ENCODE measurements at regions not wholly inside any gene's neighbourhood (a gene's known extent, or its start where the extent isn't known, plus 50 kb on each side); places are given as distances from the start of the nearest gene placed in this dataset.

DNA sequence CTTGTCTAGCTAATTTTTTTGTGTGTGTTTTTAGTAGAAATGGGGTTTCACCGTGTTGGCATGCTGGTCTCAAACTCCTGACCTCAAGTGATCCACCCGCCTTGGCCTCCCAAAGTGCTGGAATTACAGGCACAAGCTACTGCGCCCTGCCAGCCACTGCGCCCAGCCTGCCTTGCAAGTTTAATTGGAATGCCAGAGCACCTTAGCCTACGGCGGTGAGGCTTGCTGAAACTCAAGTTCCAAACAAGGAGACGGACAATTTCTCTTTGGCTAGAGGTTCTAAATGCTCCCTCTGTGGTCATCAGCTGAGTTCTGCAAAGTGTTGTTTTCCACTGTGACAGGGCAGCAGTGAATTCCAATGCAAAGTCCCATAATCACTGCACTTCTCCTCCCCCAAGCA, 583.4 kb downstream of the KCNJ3 start:
- Histone ChIP-seq H3K79me2 (ENCODE audit: insufficient read depth) (no peaks in the 10 kb centered on the region), H3K27me3 (ENCODE audit: insufficient read depth) (no peaks in the 10 kb centered on the region), H3K27ac (ENCODE audit: low read depth in 2 of 2, low read length in 1 of 2) (no peak overlapping the region), H3K4me2 (no peak overlapping the region), H2AFZ (ENCODE audit: low read depth) (no peak overlapping the region), H3F3A (replicated peaks; ENCODE audit: insufficient read depth) (no peaks in the 10 kb centered on the region), H4K20me1 (ENCODE audit: insufficient read depth) (no peaks in the 10 kb centered on the region), H3K9me3 (no peaks in the 10 kb centered on the region), H3K4me3 (ENCODE audit: low read depth in 2 of 2, low read length in 1 of 2) (no peak overlapping the region), H3K9ac (no peak overlapping the region), H3K4me1 (ENCODE audit: control insufficient read depth in 1 of 2, insufficient read depth in 2 of 2, low read depth in 1 of 2, low read length in 1 of 2) (no peaks in the 10 kb centered on the region), H3K9me2 (no peaks in the 10 kb centered on the region), H3K36me3 (replicated peaks in 1 of 2; ENCODE audit: control insufficient read depth in 1 of 2, insufficient read depth in 2 of 2, low read length in 1 of 2) (no peaks in the 10 kb centered on the region)
- POLR2A ChIA-PET, result no interaction called here
- TF ChIP-seq MXI1 (IDR thresholded peaks at IDR 0.05; ENCODE audit: low read depth, low read length), result no peak
- no peak for TF ChIP-seq NRF1 (IDR thresholded peaks at IDR 0.05; ENCODE audit: low read depth, low read length)
- TF ChIP-seq TEAD4 (IDR thresholded peaks at IDR 0.05; ENCODE audit: borderline replicate concordance, insufficient read depth), result no peak
- TF ChIP-seq SMC3 (IDR thresholded peaks at IDR 0.05; ENCODE audit: low read depth, low read length), result no peak
- no peak for TF ChIP-seq SIN3A (IDR thresholded peaks at IDR 0.05; ENCODE audit: borderline replicate concordance, low read depth, low read length)
- no peak for TF ChIP-seq GABPA (IDR thresholded peaks at IDR 0.05; ENCODE audit: low read depth)
- TF ChIP-seq YY1 (IDR thresholded peaks at IDR 0.05; ENCODE audit: low read depth), result no peak
- no peak for TF ChIP-seq RCOR1 (IDR thresholded peaks at IDR 0.05; ENCODE audit: low read length)
- no peak for TF ChIP-seq RFX5 (IDR thresholded peaks at IDR 0.05; ENCODE audit: low read length)
- no peak for TF ChIP-seq FOXJ3 (CRISPR knock-in tag; IDR thresholded peaks at IDR 0.05)
- TF ChIP-seq, protein P1, sequence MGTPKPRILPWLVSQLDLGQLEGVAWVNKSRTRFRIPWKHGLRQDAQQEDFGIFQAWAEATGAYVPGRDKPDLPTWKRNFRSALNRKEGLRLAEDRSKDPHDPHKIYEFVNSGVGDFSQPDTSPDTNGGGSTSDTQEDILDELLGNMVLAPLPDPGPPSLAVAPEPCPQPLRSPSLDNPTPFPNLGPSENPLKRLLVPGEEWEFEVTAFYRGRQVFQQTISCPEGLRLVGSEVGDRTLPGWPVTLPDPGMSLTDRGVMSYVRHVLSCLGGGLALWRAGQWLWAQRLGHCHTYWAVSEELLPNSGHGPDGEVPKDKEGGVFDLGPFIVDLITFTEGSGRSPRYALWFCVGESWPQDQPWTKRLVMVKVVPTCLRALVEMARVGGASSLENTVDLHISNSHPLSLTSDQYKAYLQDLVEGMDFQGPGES (IDR thresholded peaks at IDR 0.05; ENCODE audit: low read depth, low read length), result no peak
- no peak for TF ChIP-seq TCF12 (IDR thresholded peaks at IDR 0.05)
- TF ChIP-seq POLR2AphosphoS5 (IDR thresholded peaks at IDR 0.05; ENCODE audit: low read depth, low read length), result no peak
- no peak for TF ChIP-seq RAD21 (IDR thresholded peaks at IDR 0.05; ENCODE audit: low read length)
- TF ChIP-seq, protein P2, sequence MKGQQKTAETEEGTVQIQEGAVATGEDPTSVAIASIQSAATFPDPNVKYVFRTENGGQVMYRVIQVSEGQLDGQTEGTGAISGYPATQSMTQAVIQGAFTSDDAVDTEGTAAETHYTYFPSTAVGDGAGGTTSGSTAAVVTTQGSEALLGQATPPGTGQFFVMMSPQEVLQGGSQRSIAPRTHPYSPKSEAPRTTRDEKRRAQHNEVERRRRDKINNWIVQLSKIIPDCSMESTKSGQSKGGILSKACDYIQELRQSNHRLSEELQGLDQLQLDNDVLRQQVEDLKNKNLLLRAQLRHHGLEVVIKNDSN (IDR thresholded peaks at IDR 0.05; ENCODE audit: borderline replicate concordance, low read depth), result no peak
- TF ChIP-seq FOSL2 (IDR thresholded peaks at IDR 0.05; ENCODE audit: borderline replicate concordance, low read depth), result no peak
- TF ChIP-seq TAF1 (IDR thresholded peaks at IDR 0.05; ENCODE audit: borderline replicate concordance, low read depth, low read length), result no peak
- CTCF ChIA-PET, result no interaction called here
- 11% methylated on average over 7 of the region's 7 CpGs for WGBS (ENCODE audit: low lambda C conversion rate)
- no peak for DNase-seq

DNA sequence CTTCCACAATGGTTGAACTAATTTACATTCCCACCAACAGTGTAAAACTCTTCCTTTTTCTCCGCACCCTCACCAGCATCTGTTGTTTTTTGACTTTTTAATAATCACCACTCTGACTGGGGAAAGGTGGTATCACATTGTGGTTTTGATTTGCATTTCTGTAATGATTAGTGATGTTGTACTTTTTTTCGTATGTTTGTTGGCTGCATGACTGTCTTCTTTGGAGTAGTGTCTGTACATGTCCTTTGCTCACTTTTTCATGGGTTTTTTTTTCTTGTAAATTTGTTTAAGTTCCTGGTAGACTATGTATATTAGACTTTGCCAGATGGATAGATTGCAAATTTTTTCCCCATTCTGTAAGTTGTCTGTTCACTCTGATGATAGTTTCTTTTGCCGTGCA, 574.8 kb downstream of the KCNJ3 start:
- no peaks in the 10 kb centered on the region for H4K20me1 ChIP-seq (ENCODE audit: insufficient read depth)
- H3K4me3 ChIP-seq (ENCODE audit: low read depth in 2 of 2, low read length in 1 of 2), result no peak overlapping the region
- 31% methylated on average over 3 of the region's 3 CpGs for WGBS (ENCODE audit: low lambda C conversion rate)
- TF ChIP-seq, protein P3, sequence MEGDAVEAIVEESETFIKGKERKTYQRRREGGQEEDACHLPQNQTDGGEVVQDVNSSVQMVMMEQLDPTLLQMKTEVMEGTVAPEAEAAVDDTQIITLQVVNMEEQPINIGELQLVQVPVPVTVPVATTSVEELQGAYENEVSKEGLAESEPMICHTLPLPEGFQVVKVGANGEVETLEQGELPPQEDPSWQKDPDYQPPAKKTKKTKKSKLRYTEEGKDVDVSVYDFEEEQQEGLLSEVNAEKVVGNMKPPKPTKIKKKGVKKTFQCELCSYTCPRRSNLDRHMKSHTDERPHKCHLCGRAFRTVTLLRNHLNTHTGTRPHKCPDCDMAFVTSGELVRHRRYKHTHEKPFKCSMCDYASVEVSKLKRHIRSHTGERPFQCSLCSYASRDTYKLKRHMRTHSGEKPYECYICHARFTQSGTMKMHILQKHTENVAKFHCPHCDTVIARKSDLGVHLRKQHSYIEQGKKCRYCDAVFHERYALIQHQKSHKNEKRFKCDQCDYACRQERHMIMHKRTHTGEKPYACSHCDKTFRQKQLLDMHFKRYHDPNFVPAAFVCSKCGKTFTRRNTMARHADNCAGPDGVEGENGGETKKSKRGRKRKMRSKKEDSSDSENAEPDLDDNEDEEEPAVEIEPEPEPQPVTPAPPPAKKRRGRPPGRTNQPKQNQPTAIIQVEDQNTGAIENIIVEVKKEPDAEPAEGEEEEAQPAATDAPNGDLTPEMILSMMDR (IDR thresholded peaks at IDR 0.05), result no peak
- TF ChIP-seq RFX5 (IDR thresholded peaks at IDR 0.05; ENCODE audit: low read length) (no peak), TCF12 (IDR thresholded peaks at IDR 0.05) (no peak), FOXM1 (IDR thresholded peaks at IDR 0.05; ENCODE audit: low read depth) (no peak), RCOR1 (IDR thresholded peaks at IDR 0.05; ENCODE audit: low read length) (no peak), EZH2phosphoT487 (IDR thresholded peaks at IDR 0.05; ENCODE audit: borderline replicate concordance, low read depth) (no peak), SMC3 (IDR thresholded peaks at IDR 0.05; ENCODE audit: low read depth, low read length) (no peak), NFIC (IDR thresholded peaks at IDR 0.05; ENCODE audit: borderline replicate concordance) (no peak), ELF1 (IDR thresholded peaks at IDR 0.05) (no peak)
- H3K4me1 ChIP-seq (ENCODE audit: control insufficient read depth in 1 of 2, insufficient read depth in 2 of 2, low read depth in 1 of 2, low read length in 1 of 2), result no peaks in the 10 kb centered on the region
- no peaks in the 10 kb centered on the region for H3K9me3 ChIP-seq
- ChIA-PET POLR2A (no interaction called here), CTCF (no interaction called here)
- H3K9me2 ChIP-seq, result no peaks in the 10 kb centered on the region
- no peaks in the 10 kb centered on the region for H3K79me2 ChIP-seq (ENCODE audit: insufficient read depth)
- no peak for DNase-seq
- no peaks in the 10 kb centered on the region for H3F3A ChIP-seq (replicated peaks; ENCODE audit: insufficient read depth)
- H2AFZ ChIP-seq (ENCODE audit: low read depth), result no peak overlapping the region
- H3K9ac ChIP-seq, result no peak overlapping the region
- no peak overlapping the region for H3K27ac ChIP-seq (ENCODE audit: low read depth in 2 of 2, low read length in 1 of 2)
- H3K36me3 ChIP-seq (replicated peaks in 1 of 2; ENCODE audit: control insufficient read depth in 1 of 2, insufficient read depth in 2 of 2, low read length in 1 of 2), result no peaks in the 10 kb centered on the region
- H3K4me2 ChIP-seq, result no peak overlapping the region
- no peaks in the 10 kb centered on the region for H3K27me3 ChIP-seq (ENCODE audit: insufficient read depth)
